T1000 (cell line): ENCODE measurements at regions not wholly inside any gene's neighbourhood (a gene's known extent, or its start where the extent isn't known, plus 50 kb on each side); places are given as distances from the start of the nearest gene placed in this dataset.
"Not testable (repeated sequence)": the region's sequence is repeated elsewhere in the genome, so short reads cannot be mapped to it uniquely, and the experiment has no call there.

Experiments
- DNase-seq: peaks from one replicate; lab custom pipeline; 2025; ENCODE audit warnings: mixed read lengths; lab: John Stamatoyannopoulos, UW

GRCh38 chr14:97943619-97944018 is 1146.4 kb downstream of the VRK1 start:
- no peak for DNase-seq

GRCh38 chr14:97944380-97944779 is 1147.2 kb downstream of the VRK1 start:
- no peak for DNase-seq

GRCh38 chr14:97945631-97946030 is 1148.4 kb downstream of the VRK1 start:
- no peak for DNase-seq

- no peak for DNase-seq
These were observed 1149.1 kb downstream of the VRK1 start for GRCh38 chr14:97946240-97946639.

- DNase-seq = no peak
These were observed 1149.5 kb downstream of the VRK1 start for GRCh38 chr14:97946641-97947040.

- no peak for DNase-seq
These were observed 1151.7 kb downstream of the VRK1 start for GRCh38 chr14:97948841-97949240.

- DNase-seq = no peak
These were observed 1159.6 kb downstream of the VRK1 start for GRCh38 chr14:97956581-97957340.

- no peak for DNase-seq
These were observed 1162.1 kb downstream of the VRK1 start for GRCh38 chr14:97959251-97959650.

- no peak for DNase-seq
These were observed 1163.3 kb downstream of the VRK1 start for GRCh38 chr14:97960436-97960835.

- no peak for DNase-seq
These were observed 1173.0 kb downstream of the VRK1 start for GRCh38 chr14:97970222-97970621.

GRCh38 chr14:97975216-97975615 is 1178.0 kb downstream of the VRK1 start:
- DNase-seq = no peak

- no peak for DNase-seq
These were observed 1178.8 kb downstream of the VRK1 start for GRCh38 chr14:97975962-97976361.

GRCh38 chr14:97976861-97977260 is 1179.7 kb downstream of the VRK1 start:
- DNase-seq = no peak

- DNase-seq = no peak
These were observed 1180.6 kb downstream of the VRK1 start for GRCh38 chr14:97977651-97978261.

- peak; percentile 44 for DNase-seq
These were observed 1181.2 kb downstream of the VRK1 start for GRCh38 chr14:97978341-97978740.

GRCh38 chr14:97993508-97994019 is 1196.4 kb downstream of the VRK1 start:
- DNase-seq = no peak

- DNase-seq = no peak
These were observed 1196.9 kb downstream of the VRK1 start for GRCh38 chr14:97994020-97994531.

GRCh38 chr14:97995038-97995437 is 1197.9 kb downstream of the VRK1 start:
- no peak for DNase-seq

GRCh38 chr14:97995531-97995930 is 1198.3 kb downstream of the VRK1 start:
- no peak for DNase-seq

- no peak for DNase-seq
These were observed 1208.8 kb downstream of the VRK1 start for GRCh38 chr14:98006008-98006407.

- DNase-seq = no peak
These were observed 1211.4 kb downstream of the VRK1 start for GRCh38 chr14:98008381-98009113.

- DNase-seq = not testable (repeated sequence)
These were observed 1212.0 kb downstream of the VRK1 start for GRCh38 chr14:98009177-98009576.

- no peak for DNase-seq
These were observed 1213.6 kb downstream of the VRK1 start for GRCh38 chr14:98010784-98011183.
